ENCODE measurements at regions not wholly inside any gene's neighbourhood (a gene's known extent, or its start where the extent isn't known, plus 50 kb on each side); places are given as distances from the start of the nearest gene placed in this dataset.

DNA sequence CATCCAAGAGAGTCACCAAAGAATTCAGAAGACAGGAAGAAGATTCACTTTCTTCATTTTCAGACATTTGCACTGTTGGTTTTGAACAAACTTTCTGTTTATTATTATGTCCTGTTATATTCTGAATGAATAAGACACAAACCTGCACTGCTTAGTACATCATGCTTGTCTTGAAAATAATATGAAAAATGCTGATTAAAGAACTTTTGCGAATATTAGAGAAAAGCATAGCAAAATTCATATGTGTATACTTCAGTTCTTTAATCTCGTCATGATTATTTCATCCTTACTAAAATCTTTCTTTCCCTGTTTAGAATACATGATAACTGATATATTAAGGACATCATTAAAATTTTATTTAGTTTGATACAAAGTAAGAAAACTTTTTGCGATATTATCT lies 504.1 kb downstream of the POM121L12 start:
- ChIA-PET POLR2A (no interaction called here), CTCF (no interaction called here)
- no peaks in the 10 kb centered on the region for H3K4me1 ChIP-seq
- FAIRE-seq (no peak), DNase-seq (ENCODE audit: low read depth in 1 of 2, low spot score in 1 of 2) (no peak), ATAC-seq (no peak)
- H3K27ac ChIP-seq: no peak overlapping the region
- 26% methylated on average over 3 of the region's 3 CpGs for WGBS (ENCODE audit: missing lambda C conversion rate)
- no peaks in the 10 kb centered on the region; the same call in 2 of the 3 replicates for H3K9me3 ChIP-seq
- H3K4me3 ChIP-seq: no peak overlapping the region
- no peak overlapping the region for H3K4me2 ChIP-seq
- TF ChIP-seq MAFK (IDR thresholded peaks at IDR 0.05; ENCODE audit: partially characterized antibody) (peak; percentile 51), CHD2 (IDR thresholded peaks at IDR 0.05; ENCODE audit: low read length, partially characterized antibody) (no peak), POLR2A (IDR thresholded peaks at IDR 0.05; ENCODE audit: low read length) (no peak)
- TF ChIP-seq, protein P1, sequence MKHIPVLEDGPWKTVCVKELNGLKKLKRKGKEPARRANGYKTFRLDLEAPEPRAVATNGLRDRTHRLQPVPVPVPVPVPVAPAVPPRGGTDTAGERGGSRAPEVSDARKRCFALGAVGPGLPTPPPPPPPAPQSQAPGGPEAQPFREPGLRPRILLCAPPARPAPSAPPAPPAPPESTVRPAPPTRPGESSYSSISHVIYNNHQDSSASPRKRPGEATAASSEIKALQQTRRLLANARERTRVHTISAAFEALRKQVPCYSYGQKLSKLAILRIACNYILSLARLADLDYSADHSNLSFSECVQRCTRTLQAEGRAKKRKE (CRISPR knock-in tag; IDR thresholded peaks at IDR 0.05; ENCODE audit: low read depth): no peak
- TF ChIP-seq, protein P2, sequence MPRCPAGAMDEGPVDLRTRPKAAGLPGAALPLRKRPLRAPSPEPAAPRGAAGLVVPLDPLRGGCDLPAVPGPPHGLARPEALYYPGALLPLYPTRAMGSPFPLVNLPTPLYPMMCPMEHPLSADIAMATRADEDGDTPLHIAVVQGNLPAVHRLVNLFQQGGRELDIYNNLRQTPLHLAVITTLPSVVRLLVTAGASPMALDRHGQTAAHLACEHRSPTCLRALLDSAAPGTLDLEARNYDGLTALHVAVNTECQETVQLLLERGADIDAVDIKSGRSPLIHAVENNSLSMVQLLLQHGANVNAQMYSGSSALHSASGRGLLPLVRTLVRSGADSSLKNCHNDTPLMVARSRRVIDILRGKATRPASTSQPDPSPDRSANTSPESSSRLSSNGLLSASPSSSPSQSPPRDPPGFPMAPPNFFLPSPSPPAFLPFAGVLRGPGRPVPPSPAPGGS (IDR thresholded peaks at IDR 0.05): no peak

DNA sequence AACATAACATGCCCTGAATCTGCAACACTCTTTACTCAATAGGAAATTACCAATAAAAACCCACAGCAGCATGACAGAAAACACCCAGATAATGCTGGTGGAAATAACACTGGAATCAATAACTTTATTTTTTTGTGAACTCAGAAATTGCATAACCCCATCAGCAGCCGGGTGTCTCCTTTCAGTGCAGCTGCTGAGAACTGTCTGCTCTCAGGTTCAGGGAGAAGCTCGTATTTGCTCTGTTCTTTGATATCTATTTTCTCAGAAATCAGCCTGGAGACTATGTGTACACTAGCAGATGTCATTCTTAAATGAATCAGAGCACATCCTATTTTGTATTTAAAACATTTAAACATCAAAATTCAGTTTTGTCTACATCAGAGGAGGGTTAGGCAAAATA lies 506.0 kb downstream of the POM121L12 start:
- Histone ChIP-seq H3K9me3 (no peaks in the 10 kb centered on the region; the same call in 2 of the 3 replicates), H3K4me2 (no peak overlapping the region), H3K4me3 (no peak overlapping the region), H3K4me1 (no peaks in the 10 kb centered on the region), H3K27ac (no peak overlapping the region)
- ATAC-seq (no peak), DNase-seq (ENCODE audit: low read depth in 1 of 2, low spot score in 1 of 2) (no peak), FAIRE-seq (no peak)
- TF ChIP-seq GATA3 (IDR thresholded peaks at IDR 0.05; ENCODE audit: borderline replicate concordance): no peak
- no peak for TF ChIP-seq ESRRA (IDR thresholded peaks at IDR 0.05; ENCODE audit: borderline replicate concordance, low read length)
- TF ChIP-seq KDM5A (IDR thresholded peaks at IDR 0.05): no peak
- TF ChIP-seq ZC3H11A (IDR thresholded peaks at IDR 0.05): no peak
- TF ChIP-seq FOXS1 (CRISPR knock-in tag; IDR thresholded peaks at IDR 0.05): no peak
- TF ChIP-seq HES2 (IDR thresholded peaks at IDR 0.05): no peak
- TF ChIP-seq CEBPB (IDR thresholded peaks at IDR 0.05): no peak
- POLR2A ChIA-PET: no interaction called here
- WGBS (ENCODE audit: missing lambda C conversion rate): 5% methylated on average over 2 of the region's 2 CpGs
- CTCF ChIA-PET: no interaction called here

GRCh38 chr7:53542157-53542556 lies 506.7 kb downstream of the POM121L12 start:
- TF ChIP-seq HOXB13 (CRISPR knock-in tag; IDR thresholded peaks at IDR 0.05; ENCODE audit: low read depth) (no peak), TFCP2L1 (CRISPR knock-in tag; IDR thresholded peaks at IDR 0.05) (no peak), POLR2AphosphoS2 (conservative IDR thresholded peaks at IDR 0.05; ENCODE audit: low read length) (no peak), HOXA7 (CRISPR knock-in tag; IDR thresholded peaks at IDR 0.05) (no peak), CHD2 (IDR thresholded peaks at IDR 0.05; ENCODE audit: low read length, partially characterized antibody) (no peak), NPAS2 (CRISPR knock-in tag; IDR thresholded peaks at IDR 0.05; ENCODE audit: borderline replicate concordance) (no peak)
- TF ChIP-seq, protein P2 (IDR thresholded peaks at IDR 0.05): no peak
- CTCF ChIA-PET: no interaction called here
- WGBS (ENCODE audit: missing lambda C conversion rate): 2% methylated on average over 5 of the region's 5 CpGs
- Histone ChIP-seq H3K4me3 (no peak overlapping the region), H3K4me2 (no peak overlapping the region), H3K4me1 (no peaks in the 10 kb centered on the region), H3K9me3 (no peaks in the 10 kb centered on the region; the same call in 2 of the 3 replicates), H3K27ac (no peak overlapping the region)
- no peak for DNase-seq (ENCODE audit: low read depth in 1 of 2, low spot score in 1 of 2)
- POLR2A ChIA-PET: no interaction called here
- FAIRE-seq: no peak
- ATAC-seq: no peak

Small RNA genes lying in the stretch of these regions (small RNA-seq; reads per million reads assigned to genes)
- 0 reads per million in 6 experiments for gene RN7SKP218
- gene RNU1-14P: 0 to 74.4 (median 1.6) reads per million in 6 experiments
